OCI-LY3 (cell line): ENCODE measurements at regions not wholly inside any gene's neighbourhood (a gene's known extent, or its start where the extent isn't known, plus 50 kb on each side); places are given as distances from the start of the nearest gene placed in this dataset.

Experiments
- CTCF ChIP-seq: fragments of 200-600, 300-600 bp; sonication (generic); IDR thresholded peaks from 2 replicates; pipeline ENCODE4 v1.5.1; 2014; ENCODE audit warnings: antibody characterized with exemption, low read length, low read depth
- EZH2phosphoT487 ChIP-seq: fragments of 200-600 bp; shearing (Covaris generic); IDR thresholded peaks from 2 replicates; pipeline ENCODE4 v1.6.1; 2018; ENCODE audit warnings: antibody characterized with exemption, mixed run types, low read depth

DNA sequence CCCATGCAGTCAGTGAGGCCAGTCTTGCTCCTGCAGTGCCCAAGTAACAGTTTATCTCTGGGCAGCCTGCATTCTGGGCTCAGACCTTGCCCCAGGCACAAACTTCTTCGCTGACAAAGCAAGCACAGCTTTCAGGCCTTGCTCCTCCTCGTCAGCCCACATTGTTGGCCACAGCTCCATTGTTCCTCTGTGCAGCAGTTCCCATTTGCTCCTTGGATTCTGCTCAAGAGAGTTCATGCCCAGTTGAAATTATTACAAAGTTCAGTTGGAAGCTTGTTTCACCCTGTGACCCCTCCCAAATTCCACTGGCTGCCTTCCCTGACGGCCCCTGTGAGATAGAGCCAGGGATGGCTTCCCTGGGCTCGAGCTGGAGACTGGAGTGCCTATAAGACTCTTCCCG, 163.4 kb upstream of the DDHD1 start:
- TF ChIP-seq CTCF = no peak
- no peak for TF ChIP-seq EZH2phosphoT487
